GM21576 (cell line): ENCODE measurements at regions not wholly inside any gene's neighbourhood (a gene's known extent, or its start where the extent isn't known, plus 50 kb on each side); places are given as distances from the start of the nearest gene placed in this dataset.
A peak's percentile ranks its signal among the peaks of the same experiment; 100 is the strongest.

Experiments
- ATAC-seq: cut with Tn5 transposase; IDR thresholded peaks from one replicate; pipeline ENCODE4 v1.9.1; 2021; ENCODE audit warnings: mild to moderate bottlenecking, moderate library complexity; ENCODE audit not compliant: unreplicated experiment

GRCh38 chrX:103158317-103158621 is 56.6 kb upstream of the BEX4 start:
- ATAC-seq = no peak

- ATAC-seq = peak; percentile 62
These were observed 57.2 kb upstream of the BEX4 start for GRCh38 chrX:103157496-103158316.

DNA sequence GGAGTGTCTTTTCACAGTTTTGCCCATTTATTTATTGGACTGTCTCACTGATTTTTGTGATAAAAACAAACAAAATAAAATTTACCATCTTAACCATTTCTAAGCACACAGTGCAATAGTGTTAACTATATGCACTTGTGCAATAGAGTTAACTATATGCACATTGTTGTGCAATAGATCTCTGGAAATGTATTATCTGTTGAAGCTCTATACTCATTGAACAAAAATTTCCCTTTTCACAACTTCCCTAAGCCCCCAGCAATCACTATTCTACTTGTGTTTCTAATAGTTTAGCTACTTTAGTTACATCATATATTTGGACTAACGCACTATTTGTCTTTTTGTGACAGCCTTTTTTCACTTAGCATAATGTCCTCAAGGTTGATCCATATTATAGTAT is 59.7 kb upstream of the BEX4 start:
- ATAC-seq = no peak

DNA sequence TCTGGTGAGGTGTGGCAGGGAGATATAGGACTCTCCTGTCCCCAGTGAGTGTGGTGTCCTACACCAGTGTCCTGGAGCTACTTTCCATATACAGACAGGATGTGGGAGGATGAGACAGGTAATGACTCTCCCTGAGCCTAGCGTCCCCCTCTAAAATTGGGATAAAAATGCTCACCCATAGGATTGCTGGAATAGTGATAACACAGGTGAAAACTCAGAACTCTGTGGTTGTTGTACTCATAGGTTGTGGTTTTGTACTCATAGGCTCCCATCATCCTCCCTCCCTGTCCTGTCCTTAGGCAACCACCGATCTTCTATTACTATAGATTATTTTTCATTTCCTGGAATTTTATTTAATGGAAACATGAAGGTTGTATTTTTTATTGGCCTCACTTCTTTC is 60.7 kb upstream of the NXF3 start:
- no peak for ATAC-seq

DNA sequence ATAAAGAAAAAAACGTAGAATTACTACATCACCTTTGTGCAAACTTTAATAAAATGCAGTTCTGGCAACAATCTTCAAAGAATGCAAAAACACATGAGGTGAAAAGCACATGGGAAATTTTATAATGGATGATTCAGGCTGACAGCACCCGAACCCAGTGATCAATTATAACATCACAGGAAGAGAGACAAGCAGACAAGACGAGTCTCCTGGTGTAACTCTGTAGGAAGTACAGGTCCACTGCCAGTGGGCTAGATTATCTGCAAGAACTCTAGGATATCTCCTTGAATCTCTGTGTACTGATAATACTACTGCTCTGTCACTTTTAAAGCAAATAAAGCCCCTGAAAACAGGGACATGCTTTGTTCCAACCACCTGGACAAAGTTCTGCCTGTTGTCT is 58.9 kb upstream of the NXF3 start:
- no peak for ATAC-seq

- ATAC-seq = no peak
These were observed 56.7 kb upstream of the NXF3 start for GRCh38 chrX:103149652-103150051.

GRCh38 chrX:103148075-103148474 is 55.1 kb upstream of the NXF3 start:
- ATAC-seq = no peak
